ENCODE measurements at regions not wholly inside any gene's neighbourhood (a gene's known extent, or its start where the extent isn't known, plus 50 kb on each side); places are given as distances from the start of the nearest gene placed in this dataset.

GRCh38 chr4:14078326-14078725 lies 450.8 kb upstream of the BOD1L1 start:
- DNase-seq (ENCODE audit: low spot score): no peak
- Histone ChIP-seq H3K27me3 (replicated peaks; ENCODE audit: insufficient read depth) (no peaks in the 10 kb centered on the region), H3K4me3 (no peak overlapping the region), H3K27ac (no peak overlapping the region), H3K36me3 (no peaks in the 10 kb centered on the region), H3K4me1 (ENCODE audit: control insufficient read depth in 1 of 2, low read depth in 2 of 2) (no peaks in the 10 kb centered on the region), H3K9me3 (peaks cover 2% of the 10 kb centered on the region)
- ATAC-seq (ENCODE audit: insufficient number of reproducible peaks, low FRiP score, low read depth): no peak
- no peak for TF ChIP-seq CTCF (IDR thresholded peaks at IDR 0.05)

GRCh38 chr4:14079601-14080000 lies 452.1 kb upstream of the BOD1L1 start:
- Histone ChIP-seq H3K4me1 (ENCODE audit: control insufficient read depth in 1 of 2, low read depth in 2 of 2) (no peaks in the 10 kb centered on the region), H3K27ac (no peak overlapping the region), H3K36me3 (no peaks in the 10 kb centered on the region), H3K9me3 (no peaks in the 10 kb centered on the region), H3K27me3 (replicated peaks; ENCODE audit: insufficient read depth) (no peaks in the 10 kb centered on the region), H3K4me3 (no peak overlapping the region)
- TF ChIP-seq CTCF (IDR thresholded peaks at IDR 0.05): no peak
- DNase-seq (ENCODE audit: low spot score): no peak
- ATAC-seq (ENCODE audit: insufficient number of reproducible peaks, low FRiP score, low read depth): no peak

- Histone ChIP-seq H3K36me3 (no peaks in the 10 kb centered on the region), H3K27ac (no peak overlapping the region), H3K27me3 (replicated peaks; ENCODE audit: insufficient read depth) (no peaks in the 10 kb centered on the region), H3K4me1 (ENCODE audit: control insufficient read depth in 1 of 2, low read depth in 2 of 2) (no peaks in the 10 kb centered on the region), H3K4me3 (no peak overlapping the region), H3K9me3 (no peaks in the 10 kb centered on the region)
- DNase-seq (ENCODE audit: low spot score) (no peak), ATAC-seq (ENCODE audit: insufficient number of reproducible peaks, low FRiP score, low read depth) (no peak)
- TF ChIP-seq CTCF (IDR thresholded peaks at IDR 0.05): no peak
Measured at GRCh38 chr4:14083150-14083549, 455.6 kb upstream of the BOD1L1 start.

- H3K27ac ChIP-seq: no peak overlapping the region
- no peaks in the 10 kb centered on the region for H3K9me3 ChIP-seq
- H3K27me3 ChIP-seq (replicated peaks; ENCODE audit: insufficient read depth): no peaks in the 10 kb centered on the region
- H3K4me3 ChIP-seq: no peak overlapping the region
- H3K4me1 ChIP-seq (ENCODE audit: control insufficient read depth in 1 of 2, low read depth in 2 of 2): no peaks in the 10 kb centered on the region
- ATAC-seq (ENCODE audit: insufficient number of reproducible peaks, low FRiP score, low read depth): no peak
- no peak for DNase-seq (ENCODE audit: low spot score)
- no peaks in the 10 kb centered on the region for H3K36me3 ChIP-seq
- TF ChIP-seq CTCF (IDR thresholded peaks at IDR 0.05): no peak
Measured at GRCh38 chr4:14084598-14084997, 457.1 kb upstream of the BOD1L1 start.

GRCh38 chr4:14087459-14087858 lies 459.9 kb upstream of the BOD1L1 start:
- no peak for ATAC-seq (ENCODE audit: insufficient number of reproducible peaks, low FRiP score, low read depth)
- TF ChIP-seq CTCF (IDR thresholded peaks at IDR 0.05): no peak
- no peaks in the 10 kb centered on the region for H3K9me3 ChIP-seq
- no peak overlapping the region for H3K27ac ChIP-seq
- no peak overlapping the region for H3K4me3 ChIP-seq
- no peak for DNase-seq (ENCODE audit: low spot score)
- no peaks in the 10 kb centered on the region for H3K36me3 ChIP-seq
- H3K4me1 ChIP-seq (ENCODE audit: control insufficient read depth in 1 of 2, low read depth in 2 of 2): no peaks in the 10 kb centered on the region
- no peaks in the 10 kb centered on the region for H3K27me3 ChIP-seq (replicated peaks; ENCODE audit: insufficient read depth)

Measured in thoracic aorta (tissue), 2 donors.